HG02840 (cell line): ENCODE measurements at regions not wholly inside any gene's neighbourhood (a gene's known extent, or its start where the extent isn't known, plus 50 kb on each side); places are given as distances from the start of the nearest gene placed in this dataset.
"Not testable (repeated sequence)": the region's sequence is repeated elsewhere in the genome, so short reads cannot be mapped to it uniquely, and the experiment has no call there.

Experiments
- ATAC-seq: cut with Tn5 transposase; IDR thresholded peaks from one replicate; pipeline ENCODE4 v1.9.1; 2021; ENCODE audit warnings: mild to moderate bottlenecking, moderate library complexity, moderate number of reproducible peaks; ENCODE audit not compliant: unreplicated experiment, low FRiP score

GRCh38 chr18:34280000-34280399 is 55.3 kb upstream of the NOL4 start:
- no peak for ATAC-seq

- no peak for ATAC-seq
Measured at GRCh38 chr18:34280653-34281052, 55.9 kb upstream of the NOL4 start.

- ATAC-seq = no peak
Measured at GRCh38 chr18:34281290-34281689, 56.6 kb upstream of the NOL4 start.

GRCh38 chr18:34281722-34282121 is 57.0 kb upstream of the NOL4 start:
- ATAC-seq = no peak

- ATAC-seq = no peak
Measured at GRCh38 chr18:34283506-34283905, 58.8 kb upstream of the NOL4 start.

- no peak for ATAC-seq
Measured at GRCh38 chr18:34287825-34288224, 63.1 kb upstream of the NOL4 start.

GRCh38 chr18:34292594-34292993 is 67.9 kb upstream of the NOL4 start:
- no peak for ATAC-seq

- no peak for ATAC-seq
Measured at GRCh38 chr18:34297287-34297686, 72.6 kb upstream of the NOL4 start.

- ATAC-seq = no peak
Measured at GRCh38 chr18:34299828-34300227, 75.1 kb upstream of the NOL4 start.

- no peak for ATAC-seq
Measured at GRCh38 chr18:34311468-34311867, 86.8 kb upstream of the NOL4 start.

- ATAC-seq = no peak
Measured at GRCh38 chr18:34314847-34315246, 90.1 kb upstream of the NOL4 start.

GRCh38 chr18:34315591-34316352 is 91.1 kb upstream of the NOL4 start:
- ATAC-seq = no peak

GRCh38 chr18:34320267-34320666 is 95.6 kb upstream of the NOL4 start:
- no peak for ATAC-seq

GRCh38 chr18:34321066-34321465 is 96.4 kb upstream of the NOL4 start:
- peak; percentile 88 for ATAC-seq

- peak; percentile 61 for ATAC-seq
Measured at GRCh38 chr18:34322365-34323289, 97.9 kb upstream of the NOL4 start.

- ATAC-seq = no peak
Measured at GRCh38 chr18:34329840-34330239, 105.1 kb upstream of the NOL4 start.

- ATAC-seq = no peak
Measured at GRCh38 chr18:34330308-34330707, 105.6 kb upstream of the NOL4 start.

- not testable (repeated sequence) for ATAC-seq
Measured at GRCh38 chr18:34330907-34331306, 106.2 kb upstream of the NOL4 start.

GRCh38 chr18:34331343-34331742 is 106.6 kb upstream of the NOL4 start:
- ATAC-seq = not testable (repeated sequence)

- no peak for ATAC-seq
Measured at GRCh38 chr18:34339155-34339554, 114.4 kb upstream of the NOL4 start.

GRCh38 chr18:34342960-34343359 is 118.2 kb upstream of the NOL4 start:
- no peak for ATAC-seq

- ATAC-seq = no peak
Measured at GRCh38 chr18:34345738-34346137, 121.0 kb upstream of the NOL4 start.
